Tibial artery (tissue), 4 donors: ENCODE measurements at regions not wholly inside any gene's neighbourhood (a gene's known extent, or its start where the extent isn't known, plus 50 kb on each side); places are given as distances from the start of the nearest gene placed in this dataset.

ENCODE experiments used
- DNase-seq, 2 donors: peaks; one replicate each; pipeline ENCODE4 v3.0.0-alpha.2; 2019
- H3K27ac ChIP-seq, 2 donors: fragments of 200-600 bp; sonication (generic) in 1 of 2; 1 replicate in 1 of 2; 2 replicates in 1 of 2; pipeline ENCODE4 v1.5.1; 2018 to 2019; ENCODE audit warnings: mild to moderate bottlenecking in 1 of 2
- H3K27me3 ChIP-seq, 2 donors: fragments of 200-600 bp; sonication (generic) in 1 of 2; one replicate each; pipeline versions ENCODE4 v1.5.1 to v1.6.0; 2016 to 2019
- H3K36me3 ChIP-seq, 3 donors: fragments of 200-600 bp; sonication (generic) in 2 of 3; one replicate each; pipeline ENCODE4 v1.5.1; 2016 to 2019; ENCODE audit warnings: mild to moderate bottlenecking in 2 of 3
- H3K4me1 ChIP-seq, 4 donors: fragments of 200-600 bp; sonication (generic) in 2 of 4; 1 replicate in 3 of 4; 2 replicates in 1 of 4; pipeline ENCODE4 v1.5.1; 2016 to 2019
- H3K4me3 ChIP-seq, 2 donors: fragments of 200-600 bp; sonication (generic) in 1 of 2; 1 replicate in 1 of 2; 2 replicates in 1 of 2; pipeline ENCODE4 v1.5.1; 2018 to 2019; ENCODE audit warnings: mild to moderate bottlenecking in 2 of 2
- H3K9me3 ChIP-seq, 3 donors: fragments of 200-600 bp; sonication (generic) in 1 of 3; one replicate each; pipeline ENCODE4 v1.5.1; 2016 to 2019
- intact Hi-C: fragments of 100-400 bp; cut with DNase I; formaldehyde crosslinking; loops from one replicate; pipeline ENCODE4 v1.15.0; 2023; ENCODE audit warnings: low total_unique reads
- TF ChIP-seq, protein P1 (sequence below), 2 experiments: fragments of 200-600 bp in 1 of 2; fragments of 450-650 bp in 1 of 2; IDR thresholded peaks; one replicate each; pipeline ENCODE4 v1.5.1; 2017 to 2019; ENCODE audit warnings: antibody characterized with exemption in 2 of 2, mild to moderate bottlenecking in 1 of 2, moderate library complexity in 1 of 2

GRCh38 chr4:15295421-15296162 lies 132.2 kb upstream of the C1QTNF7 start:
- H3K36me3 ChIP-seq: no peaks in the 10 kb centered on the region
- no peaks in the 10 kb centered on the region for H3K4me1 ChIP-seq
- TF ChIP-seq, protein P1, sequence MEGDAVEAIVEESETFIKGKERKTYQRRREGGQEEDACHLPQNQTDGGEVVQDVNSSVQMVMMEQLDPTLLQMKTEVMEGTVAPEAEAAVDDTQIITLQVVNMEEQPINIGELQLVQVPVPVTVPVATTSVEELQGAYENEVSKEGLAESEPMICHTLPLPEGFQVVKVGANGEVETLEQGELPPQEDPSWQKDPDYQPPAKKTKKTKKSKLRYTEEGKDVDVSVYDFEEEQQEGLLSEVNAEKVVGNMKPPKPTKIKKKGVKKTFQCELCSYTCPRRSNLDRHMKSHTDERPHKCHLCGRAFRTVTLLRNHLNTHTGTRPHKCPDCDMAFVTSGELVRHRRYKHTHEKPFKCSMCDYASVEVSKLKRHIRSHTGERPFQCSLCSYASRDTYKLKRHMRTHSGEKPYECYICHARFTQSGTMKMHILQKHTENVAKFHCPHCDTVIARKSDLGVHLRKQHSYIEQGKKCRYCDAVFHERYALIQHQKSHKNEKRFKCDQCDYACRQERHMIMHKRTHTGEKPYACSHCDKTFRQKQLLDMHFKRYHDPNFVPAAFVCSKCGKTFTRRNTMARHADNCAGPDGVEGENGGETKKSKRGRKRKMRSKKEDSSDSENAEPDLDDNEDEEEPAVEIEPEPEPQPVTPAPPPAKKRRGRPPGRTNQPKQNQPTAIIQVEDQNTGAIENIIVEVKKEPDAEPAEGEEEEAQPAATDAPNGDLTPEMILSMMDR (IDR thresholded peaks at IDR 0.05): no peak
- H3K27me3 ChIP-seq: no peaks in the 10 kb centered on the region
- DNase-seq: no peak
- no peak overlapping the region for H3K27ac ChIP-seq
- H3K9me3 ChIP-seq: no peaks in the 10 kb centered on the region
- no peak overlapping the region for H3K4me3 ChIP-seq
- intact Hi-C loops: no loop called here

- intact Hi-C loops: no loop called here
- no peak overlapping the region for H3K27ac ChIP-seq
- H3K4me3 ChIP-seq: no peak overlapping the region
- no peaks in the 10 kb centered on the region for H3K9me3 ChIP-seq
- TF ChIP-seq, protein P1 (IDR thresholded peaks at IDR 0.05): no peak
- H3K27me3 ChIP-seq: no peaks in the 10 kb centered on the region
- no peaks in the 10 kb centered on the region for H3K4me1 ChIP-seq
- DNase-seq: no peak
- no peaks in the 10 kb centered on the region for H3K36me3 ChIP-seq
Observed at GRCh38 chr4:15297344-15297743, 130.5 kb upstream of the C1QTNF7 start.

GRCh38 chr4:15299627-15300026 lies 128.2 kb upstream of the C1QTNF7 start:
- no peaks in the 10 kb centered on the region for H3K36me3 ChIP-seq
- H3K27ac ChIP-seq: no peak overlapping the region
- no peak overlapping the region for H3K4me3 ChIP-seq
- no peak for DNase-seq
- H3K4me1 ChIP-seq: peaks cover 0 to 21% (median 2%) of the 10 kb centered on the region in 4 donors
- TF ChIP-seq, protein P1 (IDR thresholded peaks at IDR 0.05): no peak
- H3K9me3 ChIP-seq: no peaks in the 10 kb centered on the region
- no peaks in the 10 kb centered on the region for H3K27me3 ChIP-seq
- intact Hi-C loops: no loop called here

- intact Hi-C loops: no loop called here
- Histone ChIP-seq H3K4me1 (peaks cover 0 to 33% (median 2%) of the 10 kb centered on the region in 4 donors), H3K27me3 (no peaks in the 10 kb centered on the region), H3K27ac (no peak overlapping the region), H3K9me3 (no peaks in the 10 kb centered on the region), H3K36me3 (no peaks in the 10 kb centered on the region), H3K4me3 (no peak overlapping the region)
- TF ChIP-seq, protein P1 (IDR thresholded peaks at IDR 0.05): no peak
- no peak for DNase-seq
Observed at GRCh38 chr4:15303052-15303641, 124.7 kb upstream of the C1QTNF7 start.

DNA sequence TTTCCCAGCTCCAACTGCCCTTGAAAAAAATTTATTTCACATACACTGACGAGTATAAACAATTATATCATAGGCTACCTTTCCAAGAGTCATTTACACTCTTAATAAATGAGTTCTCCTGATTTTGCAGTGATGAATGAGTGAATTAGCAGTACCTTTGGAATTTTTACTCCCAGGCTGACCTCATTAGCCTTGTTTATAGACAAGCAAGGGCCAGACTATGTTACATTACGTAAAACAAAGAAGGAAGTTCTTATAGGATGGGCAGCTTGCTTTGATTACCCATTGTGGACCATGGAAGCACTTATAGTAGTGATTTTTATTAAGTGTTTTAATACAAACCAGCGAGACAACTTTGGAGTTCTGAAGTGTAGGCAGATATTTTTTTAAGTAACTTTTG lies 112.9 kb upstream of the C1QTNF7 start:
- Histone ChIP-seq H3K36me3 (peaks cover 0 to 8% (median 0%) of the 10 kb centered on the region in 3 donors), H3K4me1 (peaks cover 0 to 5% (median 0%) of the 10 kb centered on the region in 4 donors), H3K9me3 (no peaks in the 10 kb centered on the region), H3K27me3 (no peaks in the 10 kb centered on the region), H3K27ac (no peak overlapping the region), H3K4me3 (no peak overlapping the region)
- no peak for DNase-seq
- TF ChIP-seq, protein P1 (IDR thresholded peaks at IDR 0.05): no peak
- intact Hi-C loops: no loop called here
